ENCODE measurements at regions not wholly inside any gene's neighbourhood (a gene's known extent, or its start where the extent isn't known, plus 50 kb on each side); places are given as distances from the start of the nearest gene placed in this dataset.

- H3K9me3 Mint-ChIP-seq = no peaks in the 10 kb centered on the region
- H3K27ac Mint-ChIP-seq = no peak overlapping the region
- H3K27ac ChIP-seq (ENCODE audit: low read length) = no peak overlapping the region
- peaks cover 2% of the 10 kb centered on the region for H3K27me3 ChIP-seq (ENCODE audit: control insufficient read depth, insufficient read depth, low read length)
- H3K4me1 ChIP-seq (ENCODE audit: control insufficient read depth, insufficient read depth, low read length) = no peaks in the 10 kb centered on the region
- no peak overlapping the region for H3K4me3 ChIP-seq (ENCODE audit: low read length)
- intact Hi-C loops (cut with micrococcal nuclease) = loop anchor here (10.0 kb wide), 1 partner anchor 57 kb away; no protein-coding TSS in a partner anchor
- no peaks in the 10 kb centered on the region for H3K9me3 ChIP-seq (ENCODE audit: control insufficient read depth, insufficient read depth, low read length)
- H3K36me3 Mint-ChIP-seq = no peaks in the 10 kb centered on the region
- 79% methylated on average over 3 of the region's 3 CpGs for WGBS (ENCODE audit: insufficient coverage)
- H3K27me3 Mint-ChIP-seq (ENCODE audit: low read depth in 2 of 2) = peaks cover 0 to 2% of the 10 kb centered on the region in 2 donors
- H3K4me1 Mint-ChIP-seq = no peaks in the 10 kb centered on the region
- TF ChIP-seq, protein P1, sequence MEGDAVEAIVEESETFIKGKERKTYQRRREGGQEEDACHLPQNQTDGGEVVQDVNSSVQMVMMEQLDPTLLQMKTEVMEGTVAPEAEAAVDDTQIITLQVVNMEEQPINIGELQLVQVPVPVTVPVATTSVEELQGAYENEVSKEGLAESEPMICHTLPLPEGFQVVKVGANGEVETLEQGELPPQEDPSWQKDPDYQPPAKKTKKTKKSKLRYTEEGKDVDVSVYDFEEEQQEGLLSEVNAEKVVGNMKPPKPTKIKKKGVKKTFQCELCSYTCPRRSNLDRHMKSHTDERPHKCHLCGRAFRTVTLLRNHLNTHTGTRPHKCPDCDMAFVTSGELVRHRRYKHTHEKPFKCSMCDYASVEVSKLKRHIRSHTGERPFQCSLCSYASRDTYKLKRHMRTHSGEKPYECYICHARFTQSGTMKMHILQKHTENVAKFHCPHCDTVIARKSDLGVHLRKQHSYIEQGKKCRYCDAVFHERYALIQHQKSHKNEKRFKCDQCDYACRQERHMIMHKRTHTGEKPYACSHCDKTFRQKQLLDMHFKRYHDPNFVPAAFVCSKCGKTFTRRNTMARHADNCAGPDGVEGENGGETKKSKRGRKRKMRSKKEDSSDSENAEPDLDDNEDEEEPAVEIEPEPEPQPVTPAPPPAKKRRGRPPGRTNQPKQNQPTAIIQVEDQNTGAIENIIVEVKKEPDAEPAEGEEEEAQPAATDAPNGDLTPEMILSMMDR (IDR thresholded peaks at IDR 0.05) = no peak
- DNase-seq = no peak
- ATAC-seq = no peak
- no peak overlapping the region for H3K4me3 Mint-ChIP-seq
- H3K36me3 ChIP-seq (ENCODE audit: control insufficient read depth, insufficient read depth, low read length) = no peaks in the 10 kb centered on the region
Measured at GRCh38 chr11:122168218-122168617, 52.2 kb upstream of the BLID start.

DNA sequence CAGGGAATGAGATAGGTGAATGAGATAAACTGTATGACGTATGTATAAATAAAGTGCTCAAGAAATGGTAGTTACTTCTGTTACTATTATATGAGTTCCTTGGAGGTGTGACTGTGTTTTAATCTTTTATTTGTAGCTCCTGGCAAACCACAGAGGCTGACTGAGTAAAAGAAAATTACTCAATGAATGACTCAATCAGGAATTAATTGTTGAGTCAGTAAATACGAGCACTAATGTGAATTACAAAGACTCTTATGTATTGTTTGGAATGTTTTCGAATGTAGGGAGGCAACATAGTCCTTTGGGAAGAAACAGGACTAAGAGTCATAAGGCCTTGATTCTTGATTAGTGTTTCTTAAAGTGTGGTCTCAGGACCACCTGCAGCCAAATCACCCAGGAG, 51.1 kb upstream of the BLID start:
- intact Hi-C loops (cut with micrococcal nuclease) = loop anchor here (10.0 kb wide), 1 partner anchor 58 kb away; no protein-coding TSS in a partner anchor
- Mint-ChIP-seq H3K27me3 (ENCODE audit: low read depth in 2 of 2) (peaks cover 0 to 2% of the 10 kb centered on the region in 2 donors), H3K4me1 (no peaks in the 10 kb centered on the region), H3K27ac (no peak overlapping the region), H3K4me3 (no peak overlapping the region), H3K9me3 (no peaks in the 10 kb centered on the region), H3K36me3 (no peaks in the 10 kb centered on the region)
- H3K9me3 ChIP-seq (ENCODE audit: control insufficient read depth, insufficient read depth, low read length) = no peaks in the 10 kb centered on the region
- DNase-seq (no peak), ATAC-seq (no peak)
- 87% methylated on average over 3 of the region's 3 CpGs for WGBS (ENCODE audit: insufficient coverage)
- H3K27me3 ChIP-seq (ENCODE audit: control insufficient read depth, insufficient read depth, low read length) = peaks cover 2% of the 10 kb centered on the region
- H3K36me3 ChIP-seq (ENCODE audit: control insufficient read depth, insufficient read depth, low read length) = no peaks in the 10 kb centered on the region
- no peak overlapping the region for H3K4me3 ChIP-seq (ENCODE audit: low read length)
- TF ChIP-seq, protein P1 (IDR thresholded peaks at IDR 0.05) = no peak
- no peaks in the 10 kb centered on the region for H3K4me1 ChIP-seq (ENCODE audit: control insufficient read depth, insufficient read depth, low read length)
- no peak overlapping the region for H3K27ac ChIP-seq (ENCODE audit: low read length)

- no peaks in the 10 kb centered on the region for H3K9me3 Mint-ChIP-seq
- H3K27me3 Mint-ChIP-seq (ENCODE audit: low read depth in 2 of 2) = no peaks in the 10 kb centered on the region
- H3K36me3 Mint-ChIP-seq = no peaks in the 10 kb centered on the region
- H3K4me3 Mint-ChIP-seq = no peak overlapping the region
- intact Hi-C loops (cut with micrococcal nuclease) = loop anchor here (10.0 kb wide), 1 partner anchor 59 kb away; no protein-coding TSS in a partner anchor
- no peaks in the 10 kb centered on the region for H3K4me1 Mint-ChIP-seq
- Histone ChIP-seq H3K27ac (ENCODE audit: low read length) (no peak overlapping the region), H3K27me3 (ENCODE audit: control insufficient read depth, insufficient read depth, low read length) (peaks cover 2% of the 10 kb centered on the region), H3K36me3 (ENCODE audit: control insufficient read depth, insufficient read depth, low read length) (no peaks in the 10 kb centered on the region), H3K9me3 (ENCODE audit: control insufficient read depth, insufficient read depth, low read length) (no peaks in the 10 kb centered on the region), H3K4me1 (ENCODE audit: control insufficient read depth, insufficient read depth, low read length) (no peaks in the 10 kb centered on the region), H3K4me3 (ENCODE audit: low read length) (no peak overlapping the region)
- WGBS (ENCODE audit: insufficient coverage) = 86% methylated on average over 7 of the region's 7 CpGs
- ATAC-seq (no peak), DNase-seq (no peak)
- TF ChIP-seq, protein P1 (IDR thresholded peaks at IDR 0.05) = no peak
- H3K27ac Mint-ChIP-seq = no peak overlapping the region
Measured at GRCh38 chr11:122165607-122166371, 49.8 kb upstream of the BLID start.

Data from natural killer cell (primary cell).